GM19395 (cell line): ENCODE measurements at regions not wholly inside any gene's neighbourhood (a gene's known extent, or its start where the extent isn't known, plus 50 kb on each side); places are given as distances from the start of the nearest gene placed in this dataset.
"Not testable (repeated sequence)": the region's sequence is repeated elsewhere in the genome, so short reads cannot be mapped to it uniquely, and the experiment has no call there.

Experiments used
- ATAC-seq: cut with Tn5 transposase; IDR thresholded peaks from one replicate; pipeline ENCODE4 v1.9.1; 2021; ENCODE audit warnings: mild to moderate bottlenecking, moderate library complexity; ENCODE audit not compliant: unreplicated experiment

DNA sequence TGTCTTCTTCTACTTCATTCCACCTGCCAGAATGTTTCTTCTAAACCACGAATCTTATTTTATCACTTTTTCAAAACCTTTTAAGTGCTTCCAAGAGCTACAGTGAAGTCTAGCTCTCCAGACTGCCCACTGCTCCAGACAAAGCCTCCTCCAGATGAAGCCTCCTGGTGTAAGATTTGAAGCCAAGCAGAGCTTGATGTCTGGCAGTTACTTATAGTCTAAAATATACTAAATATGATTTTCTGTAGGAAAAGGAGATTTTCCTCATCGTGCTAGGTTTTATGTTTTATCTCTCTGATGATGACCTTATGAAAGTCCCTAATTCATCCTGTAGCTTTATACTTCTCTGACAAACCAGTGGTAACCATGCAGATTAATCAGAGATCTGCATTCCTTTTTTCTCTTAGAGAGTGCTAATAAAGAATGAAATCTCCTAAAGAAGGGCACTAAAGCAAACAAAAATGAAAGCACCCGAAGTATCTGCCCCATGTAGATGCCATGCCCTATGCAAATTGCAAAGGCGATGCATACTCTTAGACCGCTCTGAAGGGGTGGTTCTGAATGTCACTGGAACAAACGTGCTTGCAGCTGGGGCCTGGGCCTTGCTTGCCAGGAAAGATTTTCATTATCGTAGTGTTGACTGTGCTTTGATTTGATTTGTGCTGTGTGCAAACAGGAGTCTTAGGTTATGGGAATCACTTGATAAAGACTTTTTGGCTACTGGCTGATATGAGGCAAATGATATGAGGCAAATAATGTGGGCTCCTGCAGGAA is 314.2 kb downstream of the PID1 start:
- ATAC-seq: no peak

DNA sequence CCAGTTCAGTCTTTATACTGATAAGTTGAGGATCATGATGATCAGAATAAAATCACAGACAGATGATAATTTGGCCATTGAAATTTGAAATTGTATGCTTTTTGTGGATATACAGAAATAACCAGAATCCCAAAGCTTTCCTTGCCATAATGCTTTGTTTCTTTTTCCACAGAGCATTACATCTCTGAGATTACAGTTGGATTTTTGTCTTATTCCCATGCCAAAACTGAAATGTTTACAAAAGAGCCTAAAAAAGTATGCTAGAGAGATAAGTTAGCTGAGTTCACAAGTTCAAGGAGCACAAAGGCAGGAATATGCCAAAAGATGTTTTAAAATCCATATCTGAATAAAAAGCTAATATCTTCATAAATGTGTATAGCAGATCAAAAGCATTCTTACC is 321.3 kb downstream of the PID1 start:
- no peak for ATAC-seq

DNA sequence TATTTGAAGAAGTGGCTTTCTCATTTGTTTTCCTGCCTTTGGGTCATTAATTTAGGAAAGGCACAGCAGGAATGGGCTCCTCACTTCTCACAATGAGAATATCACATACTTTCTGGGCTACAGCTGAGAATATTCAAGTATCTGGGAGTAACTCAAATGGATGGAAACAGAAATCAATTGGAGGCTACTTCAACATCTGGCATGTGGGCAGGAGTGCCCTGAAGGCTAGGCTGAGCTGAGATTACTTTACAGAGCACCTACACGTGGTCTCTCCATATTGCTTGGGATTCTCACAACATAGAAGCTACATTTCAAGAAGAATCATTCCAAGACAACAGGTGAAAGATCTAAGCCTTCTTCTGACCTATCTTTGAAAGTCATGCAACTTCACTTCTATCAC is 325.4 kb downstream of the PID1 start:
- ATAC-seq: no peak

DNA sequence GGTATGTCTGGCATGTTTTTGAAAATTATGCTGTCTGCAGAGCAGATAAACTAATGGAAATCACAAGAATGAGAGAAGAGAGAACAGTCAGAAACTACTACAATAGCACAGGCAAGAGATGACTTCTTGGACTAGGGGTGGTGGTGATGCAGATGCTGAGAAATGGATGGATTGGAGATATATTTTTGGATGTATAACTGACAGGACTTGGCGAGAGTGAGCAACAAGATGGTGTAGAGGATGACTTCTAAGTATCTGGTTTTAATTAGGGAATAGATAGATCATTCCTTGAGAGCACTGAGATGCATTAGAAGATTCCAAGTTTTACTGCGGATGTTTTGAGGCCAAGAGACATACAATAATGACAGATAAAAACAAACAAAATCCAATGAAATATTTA is 328.2 kb downstream of the PID1 start:
- ATAC-seq: no peak

DNA sequence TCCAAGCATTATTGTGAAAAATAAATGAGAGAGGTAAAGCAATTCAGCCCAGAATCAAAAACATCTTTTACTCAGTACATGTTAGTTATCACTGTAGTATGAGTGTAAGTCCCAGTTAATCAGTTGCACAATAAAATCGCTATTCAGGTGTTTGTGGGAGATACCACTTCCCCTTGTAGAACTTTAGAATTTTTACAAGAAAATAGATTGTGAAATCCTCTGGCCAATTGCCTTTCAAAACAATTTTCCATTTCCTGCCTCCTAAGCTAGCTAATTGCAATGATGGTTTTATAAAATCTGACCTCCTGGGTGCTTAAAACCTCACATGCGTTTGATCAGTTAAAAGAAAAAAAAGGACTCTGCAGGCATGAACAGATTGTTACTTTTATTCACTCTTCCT is 332.5 kb downstream of the PID1 start:
- no peak for ATAC-seq

DNA sequence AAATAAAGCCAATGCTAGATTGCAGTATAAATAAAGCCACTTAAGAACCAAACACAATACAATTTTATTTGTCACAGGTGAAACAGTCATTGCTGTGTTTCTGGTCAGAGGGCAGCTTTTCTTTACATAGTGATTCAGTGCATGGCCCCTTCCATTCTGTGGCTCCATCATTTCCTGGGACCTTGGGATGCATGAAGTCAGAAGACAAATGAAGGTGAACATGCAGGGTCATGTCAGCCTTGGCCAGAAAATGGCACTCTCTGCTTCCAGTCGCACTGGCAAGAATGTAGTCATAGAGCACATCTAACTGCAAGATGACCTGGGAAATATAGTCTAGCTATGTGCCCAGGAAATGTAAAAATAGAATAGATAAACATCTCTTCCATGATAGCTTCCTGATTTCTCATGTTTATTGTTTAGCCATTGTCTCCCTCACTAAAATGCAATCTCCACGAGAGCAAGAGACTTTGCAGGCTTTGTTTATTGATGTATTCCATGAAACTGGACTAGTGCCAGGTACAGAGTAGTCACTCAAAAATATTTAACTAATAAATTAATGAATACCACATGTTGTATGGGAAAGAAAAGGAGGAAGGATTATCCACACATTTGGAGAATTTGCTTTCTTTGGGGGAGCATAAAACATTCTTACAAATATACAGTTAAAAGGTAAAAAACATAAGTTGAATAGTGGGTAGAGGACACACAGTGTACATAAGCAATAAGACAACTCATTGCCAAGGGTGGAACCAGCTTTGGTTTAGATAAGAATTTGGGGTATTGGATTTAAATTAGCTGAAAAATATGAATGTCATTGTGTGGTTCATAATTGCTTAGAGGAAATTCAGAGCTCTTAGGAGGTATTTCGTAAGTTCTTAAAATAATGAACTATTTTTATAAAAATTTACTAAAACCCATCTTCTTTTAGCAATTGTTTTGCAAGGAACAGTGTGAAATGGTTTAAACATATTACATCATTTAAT is 343.8 kb downstream of the PID1 start:
- no peak for ATAC-seq

DNA sequence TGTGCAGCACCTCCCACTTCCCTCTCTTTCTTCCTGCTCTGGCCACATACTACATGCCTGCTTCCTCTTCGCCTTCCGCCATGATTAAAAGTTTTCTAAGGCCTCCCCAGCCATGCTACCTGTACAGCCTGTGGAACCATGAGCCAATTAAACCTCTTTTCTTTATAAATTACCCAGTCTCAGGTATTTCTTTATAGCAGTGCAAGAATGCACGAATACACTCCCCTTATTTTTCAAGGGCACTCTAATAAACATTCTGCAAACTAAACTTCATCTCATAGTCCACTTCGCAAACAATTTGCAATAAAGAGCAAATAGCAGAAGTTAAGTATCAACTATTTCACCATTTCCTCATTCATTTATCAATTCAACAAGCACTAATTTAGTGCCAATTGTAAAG is 351.3 kb downstream of the PID1 start:
- ATAC-seq: no peak

DNA sequence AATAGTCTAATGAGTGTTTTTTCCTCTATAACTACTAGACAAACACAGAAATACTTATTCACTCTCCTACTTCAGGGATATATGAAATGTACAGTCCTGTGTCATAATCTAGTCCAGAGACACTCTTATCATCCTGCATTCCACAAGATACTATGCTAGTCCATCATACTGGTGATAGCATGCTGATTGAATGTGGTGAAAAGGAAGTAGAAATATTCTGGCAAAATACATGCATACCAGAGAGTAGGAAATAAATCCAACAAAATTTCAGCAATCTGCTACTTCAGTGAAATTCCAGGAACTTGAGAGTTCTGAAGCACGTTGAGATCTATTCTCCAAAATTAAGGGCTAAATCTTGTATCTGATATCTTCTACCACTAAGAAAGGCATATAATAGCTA is 353.9 kb downstream of the PID1 start:
- ATAC-seq: no peak

DNA sequence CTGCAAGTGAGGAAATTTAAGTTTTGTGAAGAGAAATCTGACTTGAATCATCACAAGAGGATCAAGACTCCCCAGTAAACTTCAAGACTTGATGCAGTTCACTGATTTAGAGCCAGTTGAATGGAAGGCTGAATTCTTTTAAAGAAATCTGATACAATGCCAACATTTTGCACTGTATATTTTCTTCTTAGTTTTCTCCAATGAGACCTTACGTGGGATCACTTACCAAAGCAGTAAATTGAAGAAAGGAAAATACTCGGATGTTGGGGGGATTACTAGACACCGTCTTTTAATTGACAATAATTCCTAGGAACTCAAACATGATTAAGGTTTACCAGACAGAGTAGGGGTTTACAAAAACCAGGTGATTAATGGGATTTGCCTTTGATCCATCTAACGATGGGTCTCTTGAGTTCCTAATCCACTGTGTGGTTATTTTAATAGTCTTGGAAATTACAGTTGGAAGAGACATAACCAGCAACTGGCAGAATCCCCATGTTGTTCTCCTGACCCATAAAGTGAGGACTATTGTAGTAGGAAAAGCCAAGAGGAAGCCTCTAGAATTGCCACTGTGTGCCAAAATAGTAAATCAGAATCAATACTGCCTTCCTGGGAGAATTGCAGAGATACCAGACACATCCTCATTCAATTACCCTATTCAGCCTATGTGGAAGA is 354.5 kb downstream of the PID1 start:
- ATAC-seq: no peak

DNA sequence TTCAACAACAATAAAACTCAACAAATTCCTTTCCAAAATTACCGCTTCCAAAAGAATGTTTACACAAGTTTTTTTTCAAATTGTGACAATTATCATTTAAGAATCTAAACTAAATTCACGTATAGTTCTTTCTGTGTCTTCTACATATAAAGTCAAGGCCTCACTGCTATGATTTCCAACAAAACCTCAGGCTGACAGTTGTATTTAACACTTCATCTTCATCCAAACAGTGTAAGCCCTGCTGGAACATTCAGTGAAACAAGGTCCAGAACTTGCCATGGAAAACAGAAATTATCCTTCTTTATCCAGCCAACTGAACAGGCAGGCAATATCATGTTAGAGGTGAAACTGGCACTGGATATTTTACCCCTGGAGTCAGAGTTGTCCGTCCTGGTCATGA is 357.9 kb downstream of the PID1 start:
- no peak for ATAC-seq

DNA sequence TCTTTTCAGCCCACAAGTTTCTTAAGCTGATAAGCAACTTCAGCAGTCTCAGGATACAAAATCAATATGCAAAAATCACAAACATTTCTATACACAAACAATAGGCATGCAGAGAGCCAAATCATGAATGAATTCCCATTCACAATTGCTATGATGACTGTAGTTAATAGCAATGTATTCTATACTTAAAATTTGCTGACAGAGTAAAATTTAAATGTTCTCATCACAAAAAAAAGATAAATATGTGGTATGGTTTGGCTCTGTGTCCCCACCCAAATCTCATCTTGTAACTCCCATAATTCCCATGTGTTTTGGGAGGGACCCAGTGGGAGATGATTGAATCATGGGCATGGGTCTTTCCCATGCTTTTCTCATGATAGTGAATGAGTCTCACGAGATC is 360.2 kb downstream of the PID1 start:
- not testable (repeated sequence) for ATAC-seq

DNA sequence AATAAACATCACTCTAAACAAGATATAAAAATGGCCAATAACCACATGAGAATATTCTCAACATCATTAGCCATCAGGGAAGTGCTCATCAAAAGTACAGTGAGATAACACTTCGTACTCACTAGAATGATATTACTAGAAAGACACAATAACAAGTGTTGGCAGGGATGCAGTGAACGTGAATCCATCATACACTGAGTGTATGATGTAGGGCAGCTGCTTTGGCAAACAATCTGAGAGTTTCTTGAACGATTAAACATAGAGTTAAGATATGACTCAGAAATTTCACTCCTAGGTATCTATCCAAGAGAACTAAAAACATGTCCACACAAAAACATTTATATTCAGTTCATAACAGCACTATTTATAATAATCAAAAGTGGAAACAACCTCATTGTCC is 368.9 kb downstream of the PID1 start:
- ATAC-seq: no peak

DNA sequence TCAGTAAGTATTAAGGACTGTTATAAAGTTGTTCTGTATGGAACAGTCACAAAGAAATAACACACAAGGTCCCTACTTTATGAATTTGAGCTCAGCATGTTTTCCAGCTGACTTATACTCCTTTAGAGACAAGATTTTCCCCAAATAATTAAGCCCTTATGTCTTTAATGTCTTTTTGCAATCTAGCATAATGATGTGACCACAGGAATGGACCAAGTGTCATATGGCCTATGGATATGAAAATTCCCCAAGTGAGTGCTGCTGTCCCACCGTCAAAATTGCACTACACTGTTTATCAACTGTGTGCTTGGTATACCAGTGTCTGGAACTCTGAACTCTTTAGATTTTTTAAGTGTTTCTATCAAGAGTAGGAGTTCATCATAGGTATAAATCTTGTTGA is 369.6 kb downstream of the PID1 start:
- ATAC-seq: no peak

DNA sequence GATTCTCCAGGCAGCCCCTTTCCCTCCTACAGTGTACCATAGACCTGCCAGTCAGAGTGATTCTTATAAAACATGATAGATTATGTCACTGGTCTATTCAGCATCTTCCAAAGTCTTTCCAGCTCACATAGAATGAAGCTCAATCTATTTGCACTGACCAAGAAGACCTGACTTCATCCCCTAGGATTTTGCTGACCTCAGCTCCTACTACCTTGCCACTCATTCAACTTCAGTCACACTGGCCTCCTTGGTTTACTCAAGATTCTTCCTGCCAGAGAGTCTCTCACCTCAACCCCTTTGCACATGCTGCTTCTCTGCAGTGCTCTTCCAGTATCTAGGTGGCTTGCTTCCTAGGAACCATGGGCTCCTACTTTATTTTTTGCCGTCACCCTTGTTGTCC is 392.9 kb downstream of the PID1 start:
- no peak for ATAC-seq

DNA sequence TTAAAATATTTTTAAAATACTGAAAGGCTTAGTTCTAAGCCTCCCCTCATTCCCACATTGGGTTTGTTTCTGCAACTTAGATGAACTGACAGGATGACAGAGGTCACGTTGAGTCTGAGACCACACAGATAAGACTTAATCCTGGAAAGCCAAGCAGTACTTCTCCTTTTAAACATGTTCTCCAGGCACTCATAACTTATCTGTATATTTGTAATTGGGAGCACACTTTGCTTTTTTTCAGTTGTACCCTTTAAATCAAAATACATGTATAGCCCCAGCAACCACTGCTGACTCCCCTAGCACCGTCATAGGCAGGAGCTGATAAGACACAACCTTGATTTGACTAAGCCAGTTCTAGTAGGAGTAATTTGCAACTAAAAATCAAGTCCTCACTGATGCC is 394.8 kb downstream of the PID1 start:
- no peak for ATAC-seq

DNA sequence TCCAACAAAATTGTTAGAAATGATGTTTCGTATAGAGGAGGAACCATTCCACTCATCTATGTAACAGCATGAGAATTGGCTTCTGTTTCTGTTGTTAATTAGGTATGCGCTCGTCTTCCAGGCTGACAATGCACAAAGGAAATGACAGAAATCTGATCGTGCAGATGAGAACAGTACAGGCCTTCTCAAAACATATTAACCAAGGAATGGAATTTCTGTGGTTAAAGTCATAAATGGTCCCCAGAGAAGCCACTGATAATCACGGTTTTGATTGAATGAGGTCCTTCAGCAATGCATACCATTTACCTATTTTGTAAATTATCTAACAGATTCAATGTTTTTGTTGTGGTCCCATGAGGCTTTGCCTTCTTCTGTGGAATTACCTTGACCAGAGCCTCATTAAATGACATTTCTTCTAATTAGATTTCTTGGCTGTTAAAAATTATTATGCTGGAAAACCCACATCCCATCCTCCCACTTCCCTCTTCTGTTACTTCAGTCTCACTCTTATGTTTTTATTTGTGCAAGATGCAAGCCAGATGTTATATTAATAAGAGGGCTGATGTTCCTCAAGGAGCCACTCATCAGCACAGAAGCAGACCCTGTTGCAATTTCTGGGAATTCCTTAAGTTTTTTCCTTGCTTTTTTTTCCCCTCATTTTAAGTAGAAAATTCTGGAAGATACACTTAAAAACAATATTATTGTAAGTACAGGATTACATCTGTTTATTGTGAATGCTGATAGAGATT is 395.8 kb downstream of the PID1 start:
- no peak for ATAC-seq

DNA sequence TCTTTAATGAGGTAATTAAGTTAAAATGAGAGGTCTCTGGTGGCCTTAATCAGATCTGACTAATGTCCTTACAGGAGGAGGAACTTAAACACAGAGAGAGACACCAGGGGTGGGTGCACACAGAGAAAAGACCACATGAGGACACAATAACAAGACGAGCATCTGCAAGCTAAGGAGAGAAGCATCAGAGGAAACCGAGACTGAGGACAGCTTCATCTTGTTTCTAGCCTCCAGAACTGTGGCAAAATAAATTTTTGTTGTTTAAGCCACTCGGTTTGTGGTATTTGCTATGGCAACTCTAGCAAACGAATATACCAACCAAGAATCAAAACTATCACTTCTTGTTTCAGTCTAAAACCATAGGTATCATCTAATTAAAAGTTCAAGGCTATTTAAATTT is 400.1 kb downstream of the PID1 start:
- no peak for ATAC-seq

DNA sequence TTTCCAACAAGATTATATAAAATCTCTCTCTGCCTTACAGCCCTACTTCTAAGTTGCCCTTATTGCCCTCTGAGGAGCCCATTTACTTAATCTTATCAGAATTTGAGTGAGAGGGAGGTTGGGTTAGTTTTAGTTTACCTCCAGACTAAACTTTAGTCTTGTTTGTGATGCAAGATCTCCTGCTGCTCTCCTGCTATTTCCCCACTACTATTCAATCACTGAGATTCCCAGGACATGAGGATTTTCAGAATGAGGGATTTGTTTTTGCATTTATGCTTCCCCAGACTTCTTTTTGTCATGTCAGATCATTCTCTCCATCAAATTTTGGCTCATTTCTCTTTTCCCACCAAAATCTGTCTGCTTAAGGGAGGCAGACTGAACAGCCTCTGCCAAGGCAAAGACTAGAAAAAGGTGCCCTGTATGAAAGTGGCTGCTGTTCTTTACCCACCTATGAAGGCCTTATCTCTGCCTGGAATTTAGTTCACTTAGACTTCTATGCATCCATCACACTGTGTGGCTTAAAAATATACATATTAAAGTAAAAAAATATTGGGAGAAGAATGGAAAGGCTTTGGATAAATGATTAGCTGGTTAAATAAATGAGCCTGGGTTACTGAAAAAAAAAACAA is 401.3 kb downstream of the PID1 start:
- ATAC-seq: no peak

DNA sequence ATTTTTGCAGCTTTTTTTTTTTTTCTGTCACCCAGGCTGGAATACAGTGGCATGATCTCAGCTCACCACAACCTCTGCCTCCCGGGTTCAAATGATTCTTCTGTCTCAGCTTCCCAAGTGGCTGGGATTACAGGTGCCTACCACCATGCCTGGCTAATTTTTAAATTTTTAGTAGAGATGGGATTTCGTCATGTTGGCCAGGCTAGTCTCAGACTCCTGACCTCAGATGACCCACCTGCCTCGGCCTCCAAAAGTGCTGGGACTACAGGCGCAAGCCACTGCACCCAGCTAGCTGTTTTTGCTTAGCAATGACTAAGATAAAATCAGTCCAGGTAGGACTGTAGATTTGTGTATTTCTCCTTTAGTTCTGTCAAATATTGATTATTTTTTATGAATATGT is 403.7 kb downstream of the PID1 start:
- no peak for ATAC-seq

DNA sequence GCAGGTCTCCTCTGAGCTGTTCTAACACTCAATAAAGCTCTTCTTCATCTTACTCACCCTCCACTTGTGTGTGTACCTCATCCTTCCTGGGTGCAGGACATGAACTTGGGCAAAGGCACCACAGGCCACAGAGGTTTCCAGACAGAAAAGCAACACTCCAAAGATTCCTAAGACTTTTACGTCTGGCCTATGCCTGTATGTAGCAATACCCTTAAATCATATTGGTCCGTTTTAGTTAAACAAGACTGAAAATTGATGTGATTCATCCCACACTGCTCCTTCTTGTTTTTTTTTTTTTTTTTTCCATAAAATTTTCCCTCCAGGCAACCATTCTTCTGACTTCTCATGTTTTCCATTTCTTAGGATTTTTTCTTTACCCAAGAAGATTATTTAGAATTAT is 404.3 kb downstream of the PID1 start:
- ATAC-seq: no peak
